Coronary artery (tissue), 2 donors: ENCODE measurements at regions not wholly inside any gene's neighbourhood (a gene's known extent, or its start where the extent isn't known, plus 50 kb on each side); places are given as distances from the start of the nearest gene placed in this dataset.

ENCODE experiments used
- DNase-seq: peaks from one replicate; pipeline ENCODE4 v3.0.0-alpha.2; 2017; ENCODE audit warnings: low spot score
- H3K27ac ChIP-seq, 2 donors: fragments of 200-600 bp; sonication (generic); one replicate each; pipeline ENCODE4 v1.5.1; 2016 to 2019
- H3K4me3 ChIP-seq: fragments of 200-600 bp; sonication (generic); 2 replicates; pipeline ENCODE4 v1.5.1; 2016; ENCODE audit warnings: mild to moderate bottlenecking, moderate library complexity
- TF ChIP-seq, protein P1 (sequence below): fragments of 200-600 bp; sonication (generic); IDR thresholded peaks from one replicate; pipeline ENCODE4 v1.5.1; 2019; ENCODE audit warnings: antibody characterized with exemption

DNA sequence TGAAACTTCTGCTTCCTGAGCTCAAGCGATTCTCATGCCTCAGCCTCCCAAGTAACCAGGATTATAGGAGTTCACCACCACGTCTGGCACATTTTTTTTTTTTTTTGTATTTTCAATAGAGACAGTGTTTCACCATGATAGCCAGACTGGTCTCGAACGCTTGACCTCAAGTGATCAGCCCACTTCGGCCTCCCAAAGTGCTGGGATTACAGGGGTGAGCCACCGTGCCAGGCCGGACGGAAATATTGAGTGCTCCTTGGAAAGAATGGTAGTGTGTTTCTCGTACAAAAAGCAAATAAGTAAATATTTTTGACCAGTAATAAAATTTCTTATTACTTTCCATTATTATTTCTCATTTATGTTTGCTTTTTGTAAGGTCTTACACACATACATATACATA, 1307.9 kb upstream of the CDH6 start:
- Histone ChIP-seq H3K27ac (no peak overlapping the region), H3K4me3 (no peak overlapping the region)
- TF ChIP-seq, protein P1, sequence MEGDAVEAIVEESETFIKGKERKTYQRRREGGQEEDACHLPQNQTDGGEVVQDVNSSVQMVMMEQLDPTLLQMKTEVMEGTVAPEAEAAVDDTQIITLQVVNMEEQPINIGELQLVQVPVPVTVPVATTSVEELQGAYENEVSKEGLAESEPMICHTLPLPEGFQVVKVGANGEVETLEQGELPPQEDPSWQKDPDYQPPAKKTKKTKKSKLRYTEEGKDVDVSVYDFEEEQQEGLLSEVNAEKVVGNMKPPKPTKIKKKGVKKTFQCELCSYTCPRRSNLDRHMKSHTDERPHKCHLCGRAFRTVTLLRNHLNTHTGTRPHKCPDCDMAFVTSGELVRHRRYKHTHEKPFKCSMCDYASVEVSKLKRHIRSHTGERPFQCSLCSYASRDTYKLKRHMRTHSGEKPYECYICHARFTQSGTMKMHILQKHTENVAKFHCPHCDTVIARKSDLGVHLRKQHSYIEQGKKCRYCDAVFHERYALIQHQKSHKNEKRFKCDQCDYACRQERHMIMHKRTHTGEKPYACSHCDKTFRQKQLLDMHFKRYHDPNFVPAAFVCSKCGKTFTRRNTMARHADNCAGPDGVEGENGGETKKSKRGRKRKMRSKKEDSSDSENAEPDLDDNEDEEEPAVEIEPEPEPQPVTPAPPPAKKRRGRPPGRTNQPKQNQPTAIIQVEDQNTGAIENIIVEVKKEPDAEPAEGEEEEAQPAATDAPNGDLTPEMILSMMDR: no peak
- no peak for DNase-seq

DNA sequence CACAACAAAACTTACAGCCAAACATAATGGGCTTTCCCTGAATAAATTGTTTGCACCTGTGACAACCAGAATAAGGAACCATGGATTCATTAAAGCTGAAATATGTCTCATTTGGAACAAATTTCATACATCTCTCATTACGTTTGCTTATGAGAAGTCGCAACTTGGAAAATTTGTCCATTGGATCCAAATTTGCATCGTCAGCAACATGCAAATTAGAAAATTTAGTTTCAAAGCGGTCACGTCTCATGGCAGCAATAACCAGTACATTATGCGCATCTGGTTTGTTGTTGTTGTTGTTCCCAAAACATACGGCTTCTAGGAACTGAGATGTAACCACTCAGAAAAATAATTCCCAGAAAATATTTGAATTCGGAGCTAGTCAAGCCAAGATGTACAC, 1311.5 kb upstream of the CDH6 start:
- TF ChIP-seq, protein P1: no peak
- H3K27ac ChIP-seq: no peak overlapping the region
- DNase-seq: no peak
- no peak overlapping the region for H3K4me3 ChIP-seq

DNA sequence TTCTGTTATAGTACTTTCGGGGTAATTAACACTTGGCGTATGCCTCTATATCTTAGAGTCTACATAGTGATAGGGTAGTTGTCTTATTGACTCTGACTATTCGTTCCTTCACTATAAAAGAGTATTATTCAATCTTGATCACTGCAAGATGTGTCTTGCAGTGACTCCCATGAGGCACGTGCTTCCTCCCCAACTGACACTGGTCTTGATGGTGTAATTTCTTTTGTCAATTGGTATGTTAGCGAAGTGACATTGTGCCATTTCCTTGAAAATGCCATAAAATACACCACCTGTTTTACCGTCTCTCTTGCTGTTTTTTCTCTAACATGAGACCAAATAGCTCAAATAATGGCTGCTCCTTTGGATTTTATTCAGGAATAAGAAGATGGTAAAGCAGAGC, 1314.1 kb upstream of the CDH6 start:
- Histone ChIP-seq H3K4me3 (no peak overlapping the region), H3K27ac (no peak overlapping the region)
- TF ChIP-seq, protein P1: no peak
- DNase-seq: no peak

DNA sequence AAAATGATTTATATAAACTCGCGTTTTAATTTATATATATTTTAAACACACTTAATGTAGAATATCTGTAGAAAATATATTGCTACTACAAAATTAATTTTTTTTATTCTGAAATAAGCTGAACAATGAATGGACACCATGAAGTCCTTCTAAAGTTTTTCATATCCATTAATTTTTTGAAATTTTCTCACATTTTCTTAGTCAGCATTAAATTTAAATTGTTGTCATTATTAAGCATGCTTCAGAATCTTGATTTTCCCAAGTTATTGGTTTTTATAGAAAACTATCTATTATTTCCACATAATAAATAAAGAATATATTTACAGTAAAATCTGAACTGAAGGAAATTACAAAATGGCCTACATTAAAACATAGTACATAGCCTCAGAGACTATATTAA, 1314.9 kb upstream of the CDH6 start:
- Histone ChIP-seq H3K27ac (no peak overlapping the region), H3K4me3 (no peak overlapping the region)
- TF ChIP-seq, protein P1: no peak
- DNase-seq: no peak

DNA sequence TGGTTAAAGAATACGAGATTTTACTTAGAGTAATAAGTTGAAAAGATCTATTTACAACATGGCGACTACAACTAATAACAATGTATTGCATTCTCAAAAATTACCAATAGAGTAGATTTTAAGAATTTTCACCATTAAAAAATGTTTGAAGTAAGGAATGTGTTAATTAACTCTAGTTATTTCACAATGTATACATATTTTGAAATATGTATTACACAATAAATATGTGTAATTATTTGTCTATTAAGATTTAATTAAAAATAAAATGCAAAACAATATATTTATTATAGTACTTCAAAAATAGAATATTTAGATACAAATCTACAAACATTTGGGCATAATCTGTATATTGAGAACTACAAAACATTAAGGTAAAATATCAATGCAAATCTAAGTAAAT, 1326.3 kb upstream of the CDH6 start:
- DNase-seq: no peak
- TF ChIP-seq, protein P1: no peak
- no peak overlapping the region for H3K4me3 ChIP-seq
- H3K27ac ChIP-seq: no peak overlapping the region

DNA sequence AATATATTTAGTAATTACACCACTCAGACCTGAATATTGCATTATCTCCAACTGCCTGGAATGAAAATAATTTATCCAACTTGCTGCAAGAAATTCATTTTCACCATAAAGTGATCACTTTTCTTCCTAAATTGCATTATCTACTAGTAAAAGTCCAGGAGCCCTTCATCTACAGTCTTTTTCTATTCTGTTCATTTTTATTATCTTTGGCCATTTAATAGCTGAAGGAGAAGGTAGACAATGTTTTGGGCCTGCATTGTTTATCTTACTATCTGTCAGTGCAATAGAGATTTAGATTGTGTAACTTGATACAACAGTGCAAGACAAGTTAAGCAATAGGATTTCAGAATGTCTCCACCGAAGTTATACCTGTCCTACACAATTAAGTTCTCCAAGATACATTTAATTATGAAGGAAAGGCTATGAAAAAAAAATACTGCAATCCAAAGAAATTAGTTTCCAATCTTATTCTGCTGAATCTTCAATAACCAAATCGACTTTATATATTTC, 1339.7 kb upstream of the CDH6 start:
- no peak overlapping the region for H3K27ac ChIP-seq
- TF ChIP-seq, protein P1: no peak
- DNase-seq: no peak
- H3K4me3 ChIP-seq: no peak overlapping the region

DNA sequence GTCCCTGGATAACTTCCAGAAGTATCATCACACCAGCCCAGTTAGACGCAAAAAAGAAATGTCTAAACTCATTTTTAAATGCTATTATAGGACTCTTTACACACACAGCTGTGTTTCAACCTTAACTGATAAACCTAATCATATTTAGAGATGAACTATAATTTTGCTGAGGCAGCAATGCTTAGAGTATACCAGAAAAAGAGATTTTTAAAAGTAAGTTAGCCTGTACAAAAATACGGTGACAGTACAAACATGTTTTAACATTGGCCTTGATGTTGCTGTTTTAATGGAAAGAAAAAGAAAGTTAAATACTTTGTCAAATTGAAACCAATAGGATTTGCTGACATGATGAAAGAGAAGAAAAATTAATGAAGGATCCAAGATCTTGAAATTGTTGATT, 1341.2 kb upstream of the CDH6 start:
- H3K4me3 ChIP-seq: no peak overlapping the region
- TF ChIP-seq, protein P1: no peak
- no peak for DNase-seq
- H3K27ac ChIP-seq: no peak overlapping the region
